ENCODE measurements at regions not wholly inside any gene's neighbourhood (a gene's known extent, or its start where the extent isn't known, plus 50 kb on each side); places are given as distances from the start of the nearest gene placed in this dataset.

DNA sequence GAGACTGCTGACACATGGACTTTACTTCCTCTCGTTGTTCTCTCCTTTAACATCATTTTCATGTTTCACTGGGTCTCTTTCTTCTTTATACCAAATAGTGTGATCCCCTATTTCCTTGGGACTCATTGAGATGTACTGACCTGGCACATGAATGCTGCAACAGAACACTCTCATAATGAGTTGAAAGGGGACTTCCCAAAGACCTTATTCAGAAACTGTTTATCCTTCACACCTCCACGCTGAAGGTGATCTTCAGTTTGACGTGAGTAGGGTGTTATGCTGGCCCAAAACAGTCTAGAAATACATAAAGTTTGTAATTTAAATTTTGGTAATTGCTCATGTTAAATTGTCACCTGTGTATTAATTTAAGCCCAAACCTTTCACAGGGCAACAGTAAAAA lies 1096.8 kb upstream of the GYPC start (continued):
- TF ChIP-seq USF2 (IDR thresholded peaks at IDR 0.05; ENCODE audit: borderline replicate concordance, low read depth, low read length) (no peak), ZSCAN29 (IDR thresholded peaks at IDR 0.05) (no peak), CBFB (IDR thresholded peaks at IDR 0.05; ENCODE audit: low read depth) (no peak), NRF1 (conservative IDR thresholded peaks at IDR 0.05; ENCODE audit: low read depth, low read length) (no peak), ZNF207 (IDR thresholded peaks at IDR 0.05; ENCODE audit: borderline replicate concordance) (no peak), TARDBP (IDR thresholded peaks at IDR 0.05; ENCODE audit: borderline replicate concordance) (no peak), PKNOX1 (IDR thresholded peaks at IDR 0.05) (no peak), RFX5 (IDR thresholded peaks at IDR 0.05; ENCODE audit: low read depth, low read length) (no peak), CREM (IDR thresholded peaks at IDR 0.05; ENCODE audit: low read depth) (peak; percentile 36; the same call in 1 of the 2 replicates), IKZF2 (IDR thresholded peaks at IDR 0.05) (peak; percentile 20 to 44; a peak in 2 of 4 replicates), BCL3 (IDR thresholded peaks at IDR 0.05; ENCODE audit: borderline replicate concordance, insufficient read depth, low read depth, low read length, poor library complexity, severe bottlenecking) (no peak)

DNA sequence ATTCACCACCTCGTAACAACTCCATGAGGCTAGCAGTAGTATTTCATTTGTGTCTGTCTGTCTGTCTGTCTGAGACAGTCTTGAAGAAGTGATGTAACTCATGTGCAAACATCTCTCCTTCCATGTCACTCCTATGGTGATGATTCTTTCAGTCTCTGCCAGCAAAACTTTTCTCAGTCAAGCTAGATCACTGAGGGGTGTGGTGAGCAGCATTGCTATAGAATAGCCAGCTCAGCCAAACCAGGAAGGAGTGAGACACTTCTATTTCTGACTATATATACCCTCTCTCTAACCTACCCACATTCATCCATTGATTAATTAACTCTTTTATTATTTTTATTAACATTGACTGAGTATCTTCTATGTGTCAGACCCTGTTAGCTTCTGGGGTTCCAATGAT lies 1095.1 kb upstream of the GYPC start:
- 0% methylated on average over 1 of the region's 1 CpG for WGBS (ENCODE audit: insufficient coverage, insufficient replicate concordance, low lambda C conversion rate, missing lambda C conversion rate)
- H3K4me1 ChIP-seq (ENCODE audit: control insufficient read depth, insufficient read depth, low read length) = no peaks in the 10 kb centered on the region
- DNase-seq (ENCODE audit: low read depth, low spot score) (no peak), ATAC-seq (peak; percentile 31; the same call in 2 of the 3 replicates), FAIRE-seq (no peak)
- H3K4me3 ChIP-seq = no peak overlapping the region
- no peaks in the 10 kb centered on the region for H4K20me1 ChIP-seq (ENCODE audit: control insufficient read depth, insufficient read depth)
- H3K9ac ChIP-seq (ENCODE audit: control insufficient read depth, insufficient read depth, low read length) = no peak overlapping the region
- ChIA-PET POLR2A (no interaction called here), CTCF (no interaction called here), RAD21 (ENCODE audit: unreplicated experiment) (interaction anchor here (0.6 kb wide), 1 partner anchor 572 kb away, joined by 3 read pairs; no protein-coding TSS in a partner anchor), SMC1A (ENCODE audit: uncharacterized antibody, unreplicated experiment) (interaction anchor here (1.7 kb wide), 1 partner anchor 15 kb away, joined by 4 read pairs; no protein-coding TSS in a partner anchor)
- no peaks in the 10 kb centered on the region for H3K79me2 ChIP-seq (ENCODE audit: control insufficient read depth, insufficient read depth, low read length)
- intact Hi-C loops (cut with micrococcal nuclease; ENCODE audit: unreplicated experiment) (no loop called here), in situ Hi-C loops (cut with MboI) (no loop called here)
- H2AFZ ChIP-seq (ENCODE audit: control insufficient read depth, low read depth, low read length) = no peak overlapping the region; the same call in 1 of the 2 replicates
- no peak overlapping the region for H3K27ac ChIP-seq (ENCODE audit: control insufficient read depth, insufficient read depth)
- BruUV-seq (replicated peaks) = no TSS peak
- H3K36me3 ChIP-seq (ENCODE audit: control insufficient read depth in 2 of 2, insufficient read depth in 2 of 2, low read length in 1 of 2) = no peaks in the 10 kb centered on the region
- H3K27me3 ChIP-seq (replicated peaks in 1 of 2; ENCODE audit: control insufficient read depth in 2 of 2, insufficient read depth in 2 of 2, low read length in 1 of 2) = no peaks in the 10 kb centered on the region
- no peaks in the 10 kb centered on the region for H3K9me3 ChIP-seq (replicated peaks; ENCODE audit: control insufficient read depth, insufficient read depth, low read length)
- H3K4me2 ChIP-seq (ENCODE audit: control insufficient read depth, insufficient read depth) = no peak overlapping the region
- TF ChIP-seq STAT1 (conservative IDR thresholded peaks at IDR 0.05) (no peak), NFIC (IDR thresholded peaks at IDR 0.05; ENCODE audit: low read depth, low read length) (no peak), ZNF207 (IDR thresholded peaks at IDR 0.05; ENCODE audit: borderline replicate concordance) (no peak), SRF (IDR thresholded peaks at IDR 0.05; ENCODE audit: low read depth in 2 of 2, low read length in 2 of 2) (no peak), SUZ12 (IDR thresholded peaks at IDR 0.05; ENCODE audit: unreplicated experiment) (no peak), SUPT20H (IDR thresholded peaks at IDR 0.05; ENCODE audit: borderline replicate concordance, control insufficient read depth, low read depth, low read length) (no peak), EGR1 (IDR thresholded peaks at IDR 0.05; ENCODE audit: borderline replicate concordance in 1 of 2, low read depth in 2 of 2, low read length in 2 of 2) (no peak), NR2C1 (IDR thresholded peaks at IDR 0.05) (no peak), RB1 (IDR thresholded peaks at IDR 0.05; ENCODE audit: borderline replicate concordance) (no peak), BHLHE40 (IDR thresholded peaks at IDR 0.05; ENCODE audit: borderline replicate concordance in 1 of 2, low read depth in 2 of 2, low read length in 1 of 2) (no peak)
- TF ChIP-seq, protein P1, sequence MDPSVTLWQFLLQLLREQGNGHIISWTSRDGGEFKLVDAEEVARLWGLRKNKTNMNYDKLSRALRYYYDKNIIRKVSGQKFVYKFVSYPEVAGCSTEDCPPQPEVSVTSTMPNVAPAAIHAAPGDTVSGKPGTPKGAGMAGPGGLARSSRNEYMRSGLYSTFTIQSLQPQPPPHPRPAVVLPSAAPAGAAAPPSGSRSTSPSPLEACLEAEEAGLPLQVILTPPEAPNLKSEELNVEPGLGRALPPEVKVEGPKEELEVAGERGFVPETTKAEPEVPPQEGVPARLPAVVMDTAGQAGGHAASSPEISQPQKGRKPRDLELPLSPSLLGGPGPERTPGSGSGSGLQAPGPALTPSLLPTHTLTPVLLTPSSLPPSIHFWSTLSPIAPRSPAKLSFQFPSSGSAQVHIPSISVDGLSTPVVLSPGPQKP (IDR thresholded peaks at IDR 0.05; ENCODE audit: low read depth, low read length) = no peak

All from GM12878 (cell line).